Keratinocyte (primary cell): ENCODE measurements at regions not wholly inside any gene's neighbourhood (a gene's known extent, or its start where the extent isn't known, plus 50 kb on each side); places are given as distances from the start of the nearest gene placed in this dataset.

Experiments
- DNase-seq: peaks from one replicate; pipeline ENCODE4 v3.0.0-alpha.2; 2011; ENCODE audit warnings: low read depth, missing footprints, low spot score
- FAIRE-seq: peaks from 2 replicates; lab custom pipeline; 2011; peaks lifted over from hg19 to GRCh38; lab: Jason Lieb, UNC
- H2AFZ ChIP-seq: 2 replicates; pipeline ENCODE4 v1.6.0; 2012; ENCODE audit warnings: low read length, control low read depth, inconsistent platforms; ENCODE audit not compliant: control insufficient read depth
- H3K27ac ChIP-seq: 2 replicates; pipeline ENCODE4 v1.5.1; 2011; ENCODE audit warnings: low read length; ENCODE audit not compliant: control insufficient read depth, insufficient read depth
- H3K27me3 ChIP-seq: 3 replicates; pipeline ENCODE4 v1.6.0; 2011; ENCODE audit warnings: low read length; ENCODE audit not compliant: control insufficient read depth, insufficient read depth; ENCODE audit errors: extremely low read depth
- H3K36me3 ChIP-seq, 2 experiments: 2 replicates in 1 of 2; 3 replicates in 1 of 2; pipeline ENCODE4 v1.5.1; 2011; ENCODE audit warnings: low read length in 2 of 2, mild to moderate bottlenecking in 1 of 2; ENCODE audit not compliant: control insufficient read depth in 2 of 2, insufficient read depth in 2 of 2; ENCODE audit errors: extremely low read depth in 1 of 2
- H3K4me1 ChIP-seq: 3 replicates; pipeline ENCODE4 v1.5.1; 2011; ENCODE audit warnings: low read length; ENCODE audit not compliant: control insufficient read depth, insufficient read depth; ENCODE audit errors: extremely low read depth
- H3K4me2 ChIP-seq: 3 replicates; pipeline ENCODE4 v1.6.0; 2011; ENCODE audit warnings: low read depth, low read length; ENCODE audit not compliant: control insufficient read depth, insufficient read depth; ENCODE audit errors: extremely low read depth
- H3K4me3 ChIP-seq, 3 experiments: fragments of 200-600 bp in 1 of 3; sonication (generic) in 1 of 3; 2 replicates in 2 of 3; 3 replicates in 1 of 3; pipeline ENCODE4 v1.5.1; 2011 to 2016; ENCODE audit warnings: low read length in 3 of 3, mild to moderate bottlenecking in 3 of 3, control low read depth in 2 of 3, inconsistent platforms in 1 of 3, low read depth in 1 of 3, mixed read lengths in 1 of 3, mixed run types in 1 of 3, moderate library complexity in 1 of 3; ENCODE audit not compliant: control insufficient read depth in 2 of 3, insufficient read depth in 2 of 3; ENCODE audit errors: extremely low read depth in 1 of 3
- H3K79me2 ChIP-seq: 2 replicates; pipeline ENCODE4 v1.6.0; 2012; ENCODE audit warnings: low read length; ENCODE audit not compliant: control insufficient read depth, insufficient read depth
- H3K9ac ChIP-seq: 3 replicates; pipeline ENCODE4 v1.6.0; 2011; ENCODE audit warnings: low read length; ENCODE audit not compliant: control insufficient read depth, insufficient read depth; ENCODE audit errors: extremely low read depth
- H3K9me1 ChIP-seq: 3 replicates; pipeline ENCODE4 v1.6.0; 2011; ENCODE audit warnings: low read length; ENCODE audit not compliant: control insufficient read depth, insufficient read depth; ENCODE audit errors: extremely low read depth
- H3K9me3 ChIP-seq: 2 replicates; pipeline ENCODE4 v1.5.1; 2012; ENCODE audit warnings: low read depth, low read length; ENCODE audit not compliant: control insufficient read depth
- H4K20me1 ChIP-seq: 3 replicates; pipeline ENCODE4 v1.6.0; 2011; ENCODE audit warnings: low read length; ENCODE audit not compliant: control insufficient read depth, insufficient read depth; ENCODE audit errors: extremely low read depth
- CTCF ChIP-seq, 3 experiments: IDR thresholded peaks in 1 of 3; conservative IDR thresholded peaks in 1 of 3; optimal IDR thresholded peaks in 1 of 3; 2 replicates in 2 of 3; 3 replicates in 1 of 3; pipeline versions ENCODE3 to v1.5.1; 2011; ENCODE audit warnings: low read length in 3 of 3, mild to moderate bottlenecking in 3 of 3, moderate library complexity in 2 of 3, control low read depth in 1 of 3, inconsistent platforms in 1 of 3; ENCODE audit not compliant: insufficient read depth in 2 of 3; ENCODE audit errors: extremely low read depth in 1 of 3
- EZH2 ChIP-seq: IDR thresholded peaks from one replicate; pipeline ENCODE4 v1.6.1; 2012; ENCODE audit warnings: inconsistent platforms, mild to moderate bottlenecking, low read length, moderate library complexity
- dilution Hi-C: fragments of 300-500 bp; cut with MboI; formaldehyde crosslinking; loops from one replicate; pipeline ENCODE4 v1.7.0; 2020; ENCODE audit warnings: low sequenced_read_pairs; ENCODE audit not compliant: extremely low pct_ligation_motif_present

- Histone ChIP-seq H2AFZ (no peak overlapping the region), H3K4me2 (no peak overlapping the region), H3K27me3 (no peaks in the 10 kb centered on the region), H3K9me1 (no peaks in the 10 kb centered on the region), H4K20me1 (no peaks in the 10 kb centered on the region), H3K9me3 (no peaks in the 10 kb centered on the region), H3K9ac (no peak overlapping the region), H3K4me3 (no peak overlapping the region), H3K27ac (no peak overlapping the region), H3K4me1 (no peaks in the 10 kb centered on the region), H3K79me2 (no peaks in the 10 kb centered on the region), H3K36me3 (no peaks in the 10 kb centered on the region)
- no peak for FAIRE-seq
- no peak for DNase-seq
- dilution Hi-C loops: no loop called here
- TF ChIP-seq CTCF (optimal IDR thresholded peaks at IDR 0.05 in 1 of 3, IDR thresholded peaks at IDR 0.05 in 1 of 3, conservative IDR thresholded peaks at IDR 0.05 in 1 of 3; ENCODE audit: extremely low read depth in 1 of 3, insufficient read depth in 2 of 3, low read length in 3 of 3) (no peak), EZH2 (no peak)
These were observed 822.1 kb upstream of the FLRT2 start for GRCh38 chr14:84707830-84708229.

DNA sequence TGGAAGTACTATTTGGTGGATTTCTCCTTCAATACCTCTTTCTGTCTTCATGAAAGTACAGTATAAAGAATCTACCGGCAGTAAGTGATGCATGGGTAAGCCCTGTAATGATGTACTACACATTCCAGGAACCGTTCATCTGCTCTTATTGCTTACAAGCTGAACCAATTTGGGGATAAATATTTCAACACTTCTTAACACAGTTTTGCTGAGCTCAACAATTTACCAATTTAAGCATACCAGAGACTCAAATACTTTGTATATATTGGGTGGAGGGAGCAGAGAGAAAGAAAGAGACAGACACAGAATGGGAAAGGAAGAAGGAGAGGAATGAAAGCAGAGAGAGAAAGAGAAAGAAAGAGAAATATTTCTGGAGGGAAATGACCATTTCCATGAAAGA is 821.1 kb upstream of the FLRT2 start:
- dilution Hi-C loops: no loop called here
- Histone ChIP-seq H3K9ac (no peak overlapping the region), H3K4me2 (no peak overlapping the region), H3K36me3 (no peaks in the 10 kb centered on the region), H3K79me2 (no peaks in the 10 kb centered on the region), H3K9me3 (no peaks in the 10 kb centered on the region), H3K27ac (no peak overlapping the region), H3K4me1 (no peaks in the 10 kb centered on the region), H3K4me3 (no peak overlapping the region), H4K20me1 (no peaks in the 10 kb centered on the region), H2AFZ (no peak overlapping the region), H3K27me3 (no peaks in the 10 kb centered on the region), H3K9me1 (no peaks in the 10 kb centered on the region)
- FAIRE-seq (no peak), DNase-seq (no peak)
- TF ChIP-seq CTCF (optimal IDR thresholded peaks at IDR 0.05 in 1 of 3, IDR thresholded peaks at IDR 0.05 in 1 of 3, conservative IDR thresholded peaks at IDR 0.05 in 1 of 3; ENCODE audit: extremely low read depth in 1 of 3, insufficient read depth in 2 of 3, low read length in 3 of 3) (no peak), EZH2 (no peak)
